ENCODE measurements at regions not wholly inside any gene's neighbourhood (a gene's known extent, or its start where the extent isn't known, plus 50 kb on each side); places are given as distances from the start of the nearest gene placed in this dataset.

DNA sequence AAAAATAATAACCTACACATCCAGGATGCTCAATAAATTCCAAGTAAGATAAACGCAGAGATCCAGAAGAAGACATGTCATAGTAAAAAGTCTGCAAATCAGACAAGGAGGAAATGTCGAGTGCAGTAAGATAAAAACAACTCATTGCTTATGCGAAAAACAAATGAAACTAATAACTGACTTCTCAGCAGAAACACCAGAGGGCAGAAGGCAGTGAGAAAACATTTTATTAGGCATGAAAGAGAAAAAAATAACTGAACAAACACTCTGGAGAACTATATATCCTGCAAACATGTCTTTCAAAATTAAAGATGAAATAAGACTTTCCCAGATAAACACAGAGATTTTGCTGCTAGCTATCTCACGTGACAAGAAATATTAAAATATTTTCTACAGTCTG lies 201.3 kb upstream of the CTSO start:
- no peak for TF ChIP-seq CEBPB (IDR thresholded peaks at IDR 0.05)
- TF ChIP-seq, protein P1, sequence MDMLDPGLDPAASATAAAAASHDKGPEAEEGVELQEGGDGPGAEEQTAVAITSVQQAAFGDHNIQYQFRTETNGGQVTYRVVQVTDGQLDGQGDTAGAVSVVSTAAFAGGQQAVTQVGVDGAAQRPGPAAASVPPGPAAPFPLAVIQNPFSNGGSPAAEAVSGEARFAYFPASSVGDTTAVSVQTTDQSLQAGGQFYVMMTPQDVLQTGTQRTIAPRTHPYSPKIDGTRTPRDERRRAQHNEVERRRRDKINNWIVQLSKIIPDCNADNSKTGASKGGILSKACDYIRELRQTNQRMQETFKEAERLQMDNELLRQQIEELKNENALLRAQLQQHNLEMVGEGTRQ (IDR thresholded peaks at IDR 0.05) = no peak
- no peak for TF ChIP-seq POLR2A (IDR thresholded peaks at IDR 0.05; ENCODE audit: low read length)
- TF ChIP-seq, protein P2, sequence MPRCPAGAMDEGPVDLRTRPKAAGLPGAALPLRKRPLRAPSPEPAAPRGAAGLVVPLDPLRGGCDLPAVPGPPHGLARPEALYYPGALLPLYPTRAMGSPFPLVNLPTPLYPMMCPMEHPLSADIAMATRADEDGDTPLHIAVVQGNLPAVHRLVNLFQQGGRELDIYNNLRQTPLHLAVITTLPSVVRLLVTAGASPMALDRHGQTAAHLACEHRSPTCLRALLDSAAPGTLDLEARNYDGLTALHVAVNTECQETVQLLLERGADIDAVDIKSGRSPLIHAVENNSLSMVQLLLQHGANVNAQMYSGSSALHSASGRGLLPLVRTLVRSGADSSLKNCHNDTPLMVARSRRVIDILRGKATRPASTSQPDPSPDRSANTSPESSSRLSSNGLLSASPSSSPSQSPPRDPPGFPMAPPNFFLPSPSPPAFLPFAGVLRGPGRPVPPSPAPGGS (IDR thresholded peaks at IDR 0.05) = no peak
- TF ChIP-seq, protein P3, sequence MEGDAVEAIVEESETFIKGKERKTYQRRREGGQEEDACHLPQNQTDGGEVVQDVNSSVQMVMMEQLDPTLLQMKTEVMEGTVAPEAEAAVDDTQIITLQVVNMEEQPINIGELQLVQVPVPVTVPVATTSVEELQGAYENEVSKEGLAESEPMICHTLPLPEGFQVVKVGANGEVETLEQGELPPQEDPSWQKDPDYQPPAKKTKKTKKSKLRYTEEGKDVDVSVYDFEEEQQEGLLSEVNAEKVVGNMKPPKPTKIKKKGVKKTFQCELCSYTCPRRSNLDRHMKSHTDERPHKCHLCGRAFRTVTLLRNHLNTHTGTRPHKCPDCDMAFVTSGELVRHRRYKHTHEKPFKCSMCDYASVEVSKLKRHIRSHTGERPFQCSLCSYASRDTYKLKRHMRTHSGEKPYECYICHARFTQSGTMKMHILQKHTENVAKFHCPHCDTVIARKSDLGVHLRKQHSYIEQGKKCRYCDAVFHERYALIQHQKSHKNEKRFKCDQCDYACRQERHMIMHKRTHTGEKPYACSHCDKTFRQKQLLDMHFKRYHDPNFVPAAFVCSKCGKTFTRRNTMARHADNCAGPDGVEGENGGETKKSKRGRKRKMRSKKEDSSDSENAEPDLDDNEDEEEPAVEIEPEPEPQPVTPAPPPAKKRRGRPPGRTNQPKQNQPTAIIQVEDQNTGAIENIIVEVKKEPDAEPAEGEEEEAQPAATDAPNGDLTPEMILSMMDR (IDR thresholded peaks at IDR 0.05) = no peak
- no peak for TF ChIP-seq ZSCAN20 (CRISPR knock-in tag; IDR thresholded peaks at IDR 0.05)
- TF ChIP-seq RNF2 (IDR thresholded peaks at IDR 0.05; ENCODE audit: borderline replicate concordance, low read depth) = no peak
- TF ChIP-seq RARB (CRISPR knock-in tag; IDR thresholded peaks at IDR 0.05) = no peak
- TF ChIP-seq, protein P4, sequence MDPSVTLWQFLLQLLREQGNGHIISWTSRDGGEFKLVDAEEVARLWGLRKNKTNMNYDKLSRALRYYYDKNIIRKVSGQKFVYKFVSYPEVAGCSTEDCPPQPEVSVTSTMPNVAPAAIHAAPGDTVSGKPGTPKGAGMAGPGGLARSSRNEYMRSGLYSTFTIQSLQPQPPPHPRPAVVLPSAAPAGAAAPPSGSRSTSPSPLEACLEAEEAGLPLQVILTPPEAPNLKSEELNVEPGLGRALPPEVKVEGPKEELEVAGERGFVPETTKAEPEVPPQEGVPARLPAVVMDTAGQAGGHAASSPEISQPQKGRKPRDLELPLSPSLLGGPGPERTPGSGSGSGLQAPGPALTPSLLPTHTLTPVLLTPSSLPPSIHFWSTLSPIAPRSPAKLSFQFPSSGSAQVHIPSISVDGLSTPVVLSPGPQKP (IDR thresholded peaks at IDR 0.05; ENCODE audit: low read depth, low read length) = no peak

All from A549 (cell line).